NT2/D1 (cell line): ENCODE measurements at regions not wholly inside any gene's neighbourhood (a gene's known extent, or its start where the extent isn't known, plus 50 kb on each side); places are given as distances from the start of the nearest gene placed in this dataset.
"Not testable (repeated sequence)": the region's sequence is repeated elsewhere in the genome, so short reads cannot be mapped to it uniquely, and the experiment has no call there.

Source experiments
- SUZ12 ChIP-seq: IDR thresholded peaks from 2 replicates; pipeline ENCODE4 v1.6.1; 2011; ENCODE audit not compliant: insufficient read length, insufficient read depth; ENCODE audit errors: extremely low read depth
- YY1 ChIP-seq: IDR thresholded peaks from 2 replicates; pipeline ENCODE4 v1.6.1; 2011; ENCODE audit not compliant: insufficient read length, insufficient read depth

- TF ChIP-seq YY1, SUZ12: not testable (repeated sequence)
Measured at GRCh38 chr2:87423796-87424762, 323.8 kb upstream of the PLGLB2 start.
